B cell (primary cell): ENCODE measurements at regions not wholly inside any gene's neighbourhood (a gene's known extent, or its start where the extent isn't known, plus 50 kb on each side); places are given as distances from the start of the nearest gene placed in this dataset.

Experiments
- ATAC-seq: fragments of 200-7000 bp; cut with Tn5 transposase; one replicate; pipeline ENCODE4 v1.10.0; 2021; ENCODE audit warnings: low read depth, mild to moderate bottlenecking, moderate number of reproducible peaks, moderate library complexity
- CTCF ChIA-PET: fragments of 350-600 bp; sonication (Branson Sonifier 250); formaldehyde crosslinking; loops from one replicate; lab custom pipeline; 2021; ENCODE audit warnings: antibody characterized with exemption, inconsistent platforms; lab: Charles Lee
- POLR2A ChIA-PET: fragments of 350-600 bp; sonication (Branson Sonifier 250); formaldehyde crosslinking; loops from one replicate; lab custom pipeline; 2021; ENCODE audit warnings: antibody characterized with exemption; lab: Charles Lee
- DNase-seq: peaks from one replicate; pipeline ENCODE4 v3.0.0; 2013
- H2AFZ ChIP-seq: 2 replicates; pipeline ENCODE4 v1.6.1; 2012; ENCODE audit warnings: mild to moderate bottlenecking, low read depth, low read length; ENCODE audit not compliant: insufficient read depth, poor library complexity, severe bottlenecking
- H3K27ac ChIP-seq, 2 donors: 1 replicate in 1 of 2; 2 replicates in 1 of 2; pipeline ENCODE4 v1.5.1; 2012 to 2013; ENCODE audit warnings: low read length in 2 of 2, mild to moderate bottlenecking in 2 of 2, moderate library complexity in 1 of 2
- H3K27me3 ChIP-seq, 4 experiments: fragments of 200-600 bp in 1 of 4; sonication (generic) in 1 of 4; replicated peaks in 1 of 4; 1 replicate in 2 of 4; 2 replicates in 2 of 4; pipeline versions ENCODE4 v1.6.1 to v1.7.0; 2013 to 2016; ENCODE audit warnings: low read length in 3 of 4, mild to moderate bottlenecking in 2 of 4, mixed read lengths in 1 of 4, moderate library complexity in 1 of 4; ENCODE audit not compliant: insufficient read depth in 4 of 4, control insufficient read depth in 3 of 4; ENCODE audit errors: control extremely low read depth in 1 of 4
- H3K36me3 ChIP-seq, 2 experiments: replicated peaks in 1 of 2; 1 replicate in 1 of 2; 2 replicates in 1 of 2; pipeline versions ENCODE4 v1.6.1 to v1.7.1; 2013; ENCODE audit warnings: low read length in 1 of 2; ENCODE audit not compliant: insufficient read depth in 2 of 2, control insufficient read depth in 1 of 2; ENCODE audit errors: control extremely low read depth in 1 of 2, extremely low read depth in 1 of 2
- H3K4me1 ChIP-seq, 2 donors: fragments of 200-600 bp in 1 of 2; sonication (generic) in 1 of 2; 1 replicate in 1 of 2; 2 replicates in 1 of 2; pipeline versions ENCODE4 v1.5.1 to v1.6.1; 2013 to 2017; ENCODE audit warnings: low read length in 2 of 2; ENCODE audit not compliant: control insufficient read depth in 2 of 2, insufficient read depth in 2 of 2
- H3K4me2 ChIP-seq: replicated peaks from 2 replicates; pipeline ENCODE3; 2012; ENCODE audit warnings: mild to moderate bottlenecking, low read depth, low read length; ENCODE audit not compliant: poor library complexity, severe bottlenecking
- H3K4me3 ChIP-seq, 5 experiments: fragments of 200-600 bp in 1 of 5; sonication (generic) in 1 of 5; 1 replicate in 3 of 5; 2 replicates in 2 of 5; pipeline versions ENCODE4 v1.5.1 to v1.7.0; 2011 to 2016; ENCODE audit warnings: low read length in 4 of 5, mild to moderate bottlenecking in 4 of 5, low read depth in 2 of 5, control low read depth in 1 of 5, moderate library complexity in 1 of 5; ENCODE audit not compliant: insufficient read depth in 1 of 5; ENCODE audit errors: control extremely low read depth in 1 of 5, extremely low read depth in 1 of 5
- H3K79me2 ChIP-seq: fragments of 200-600 bp; sonication (generic); one replicate; pipeline ENCODE4 v1.6.0; 2016; ENCODE audit warnings: low read length; ENCODE audit not compliant: control insufficient read depth, insufficient read depth
- H3K9ac ChIP-seq: fragments of 200-600 bp; sonication (generic); 2 replicates; pipeline ENCODE4 v1.6.1; 2017; ENCODE audit warnings: mild to moderate bottlenecking, low read length, moderate library complexity
- H3K9me3 ChIP-seq, 3 donors: one replicate each; pipeline versions ENCODE4 v1.6.1 to v1.7.1; 2013; ENCODE audit warnings: low read length in 2 of 3; ENCODE audit not compliant: control insufficient read depth in 2 of 3, insufficient read depth in 1 of 3; ENCODE audit errors: control extremely low read depth in 1 of 3
- H4K20me1 ChIP-seq: 2 replicates; pipeline ENCODE4 v1.6.0; 2012; ENCODE audit warnings: mild to moderate bottlenecking, low read length; ENCODE audit not compliant: insufficient read depth, control insufficient read depth, poor library complexity, severe bottlenecking
- H3K27ac Mint-ChIP-seq: one replicate; pipeline ENCODE4 v1.8.0; 2021; ENCODE audit warnings: mixed read lengths
- H3K27me3 Mint-ChIP-seq: one replicate; pipeline ENCODE4 v1.8.0; 2021; ENCODE audit warnings: mixed read lengths
- H3K4me1 Mint-ChIP-seq: one replicate; pipeline ENCODE4 v1.8.0; 2021; ENCODE audit warnings: mixed read lengths
- H3K4me3 Mint-ChIP-seq: one replicate; pipeline ENCODE4 v1.8.0; 2021; ENCODE audit warnings: mixed read lengths
- H3K9me3 Mint-ChIP-seq: one replicate; pipeline ENCODE4 v1.8.0; 2022; ENCODE audit warnings: mixed read lengths; ENCODE audit not compliant: insufficient read depth
- EZH2 ChIP-seq: IDR thresholded peaks from 2 replicates; pipeline ENCODE4 v1.6.1; 2012; ENCODE audit warnings: borderline replicate concordance, low read depth, mild to moderate bottlenecking, moderate library complexity, low read length; ENCODE audit not compliant: insufficient read depth, poor library complexity, severe bottlenecking
- WGBS: methylation state at CpG from one replicate; pipeline ENCODE4 v1.1.5; 2013; ENCODE audit warnings: missing lambda C conversion rate; ENCODE audit not compliant: insufficient coverage; 5-methylcytosine and 5-hydroxymethylcytosine counted together
- intact Hi-C: fragments of 100-400 bp; cut with micrococcal nuclease; formaldehyde crosslinking; loops from one replicate; pipeline ENCODE4 v1.10.0; 2022
- TF ChIP-seq, protein P1 (sequence below): fragments of 200-600 bp; IDR thresholded peaks from one replicate; pipeline ENCODE4 v1.8.0; 2022; ENCODE audit warnings: antibody characterized with exemption, mild to moderate bottlenecking

DNA sequence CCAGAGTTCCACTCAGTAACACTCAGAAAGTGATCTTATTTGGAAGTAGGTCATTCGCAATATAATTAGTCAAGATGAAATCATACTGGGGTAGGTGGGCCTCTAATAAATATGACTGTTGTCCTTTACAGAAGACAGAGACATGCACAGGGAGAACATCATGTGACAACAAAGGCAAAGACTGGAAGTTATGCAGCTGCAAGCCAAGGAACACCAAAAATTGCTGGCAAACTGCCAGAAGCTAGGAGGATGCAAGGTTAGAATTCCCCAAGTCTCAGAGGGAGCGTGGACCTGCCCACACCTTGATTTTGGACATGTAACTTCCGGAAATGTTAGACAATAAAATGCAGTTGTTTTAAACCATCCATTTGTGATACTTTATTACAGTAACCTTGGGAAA, 471.5 kb upstream of the AGTR1 start:
- DNase-seq (no peak), ATAC-seq (no peak)
- no peaks in the 10 kb centered on the region for H3K36me3 ChIP-seq
- H2AFZ ChIP-seq = no peak overlapping the region
- CTCF ChIA-PET = no interaction called here
- no peak overlapping the region for H3K27ac Mint-ChIP-seq
- H3K27me3 Mint-ChIP-seq = no peaks in the 10 kb centered on the region
- TF ChIP-seq, protein P1, sequence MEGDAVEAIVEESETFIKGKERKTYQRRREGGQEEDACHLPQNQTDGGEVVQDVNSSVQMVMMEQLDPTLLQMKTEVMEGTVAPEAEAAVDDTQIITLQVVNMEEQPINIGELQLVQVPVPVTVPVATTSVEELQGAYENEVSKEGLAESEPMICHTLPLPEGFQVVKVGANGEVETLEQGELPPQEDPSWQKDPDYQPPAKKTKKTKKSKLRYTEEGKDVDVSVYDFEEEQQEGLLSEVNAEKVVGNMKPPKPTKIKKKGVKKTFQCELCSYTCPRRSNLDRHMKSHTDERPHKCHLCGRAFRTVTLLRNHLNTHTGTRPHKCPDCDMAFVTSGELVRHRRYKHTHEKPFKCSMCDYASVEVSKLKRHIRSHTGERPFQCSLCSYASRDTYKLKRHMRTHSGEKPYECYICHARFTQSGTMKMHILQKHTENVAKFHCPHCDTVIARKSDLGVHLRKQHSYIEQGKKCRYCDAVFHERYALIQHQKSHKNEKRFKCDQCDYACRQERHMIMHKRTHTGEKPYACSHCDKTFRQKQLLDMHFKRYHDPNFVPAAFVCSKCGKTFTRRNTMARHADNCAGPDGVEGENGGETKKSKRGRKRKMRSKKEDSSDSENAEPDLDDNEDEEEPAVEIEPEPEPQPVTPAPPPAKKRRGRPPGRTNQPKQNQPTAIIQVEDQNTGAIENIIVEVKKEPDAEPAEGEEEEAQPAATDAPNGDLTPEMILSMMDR = no peak
- no peak for TF ChIP-seq EZH2
- no peak overlapping the region for H3K27ac ChIP-seq
- no peak overlapping the region for H3K4me2 ChIP-seq
- H3K4me3 ChIP-seq = no peak overlapping the region
- intact Hi-C loops = no loop called here
- no peak overlapping the region for H3K4me3 Mint-ChIP-seq
- H3K79me2 ChIP-seq = no peaks in the 10 kb centered on the region
- POLR2A ChIA-PET = no interaction called here
- H3K9me3 ChIP-seq = no peaks in the 10 kb centered on the region
- no peaks in the 10 kb centered on the region for H3K9me3 Mint-ChIP-seq
- 60% methylated on average over 2 of the region's 3 CpGs for WGBS
- no peaks in the 10 kb centered on the region for H3K4me1 ChIP-seq
- H4K20me1 ChIP-seq = no peaks in the 10 kb centered on the region
- no peaks in the 10 kb centered on the region for H3K4me1 Mint-ChIP-seq
- no peaks in the 10 kb centered on the region for H3K27me3 ChIP-seq
- H3K9ac ChIP-seq = no peak overlapping the region

DNA sequence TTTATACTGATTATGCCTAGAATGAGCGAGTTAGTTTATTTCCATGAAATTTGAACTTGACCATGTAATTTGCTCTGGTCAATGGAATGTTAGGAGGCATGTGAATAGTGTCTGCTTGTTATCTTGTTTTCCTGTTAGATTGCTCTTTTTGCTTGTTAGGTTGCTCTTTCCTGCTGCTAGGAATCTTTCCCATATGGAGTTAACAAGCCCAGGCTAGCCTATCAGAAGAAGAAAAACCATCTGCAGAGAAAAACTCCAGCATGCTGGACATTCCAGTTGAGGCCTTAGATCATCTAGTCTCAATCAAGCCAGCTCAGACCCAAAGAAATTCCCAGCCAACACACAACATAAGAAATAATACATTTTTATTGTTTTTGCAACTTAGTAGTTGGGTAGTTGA, 470.2 kb upstream of the AGTR1 start:
- H3K27ac ChIP-seq = no peak overlapping the region
- WGBS = no CpG with 5 or more reads among the region's 1 CpG

More for the DNA sequence above, 470.2 kb upstream of the AGTR1 start:
- H3K4me3 ChIP-seq = no peak overlapping the region
- intact Hi-C loops = no loop called here
- H3K9me3 ChIP-seq = no peaks in the 10 kb centered on the region
- Mint-ChIP-seq H3K27ac (no peak overlapping the region), H3K4me1 (no peaks in the 10 kb centered on the region), H3K4me3 (no peak overlapping the region), H3K9me3 (no peaks in the 10 kb centered on the region), H3K27me3 (no peaks in the 10 kb centered on the region)
- no peaks in the 10 kb centered on the region for H3K36me3 ChIP-seq
- H3K79me2 ChIP-seq = no peaks in the 10 kb centered on the region
- no peaks in the 10 kb centered on the region for H3K4me1 ChIP-seq
- DNase-seq (no peak), ATAC-seq (no peak)
- TF ChIP-seq, protein P1 = no peak
- TF ChIP-seq EZH2 = no peak
- no peak overlapping the region for H2AFZ ChIP-seq
- no peak overlapping the region for H3K9ac ChIP-seq
- ChIA-PET CTCF (no interaction called here), POLR2A (no interaction called here)
- no peaks in the 10 kb centered on the region for H4K20me1 ChIP-seq
- no peaks in the 10 kb centered on the region for H3K27me3 ChIP-seq
- H3K4me2 ChIP-seq = no peak overlapping the region
